PC-9 (cell line): ENCODE measurements at regions not wholly inside any gene's neighbourhood (a gene's known extent, or its start where the extent isn't known, plus 50 kb on each side); places are given as distances from the start of the nearest gene placed in this dataset.

Experiments used
- BruUV-seq: library from RNA; stranded (reverse); fragments of 400-500 nt; replicated peaks from 2 replicates; lab custom pipeline; 2021; lab: Mats Ljungman, UMichigan
- CTCF ChIA-PET: fragments of 300-600 bp; sonication (Branson Sonifier 250); formaldehyde crosslinking; loops from one replicate; lab custom pipeline; 2022; ENCODE audit warnings: antibody characterized with exemption; lab: Charles Lee
- POLR2A ChIA-PET: fragments of 300-600 bp; sonication (Branson Sonifier 250); formaldehyde crosslinking; loops from one replicate; lab custom pipeline; 2022; ENCODE audit warnings: antibody characterized with exemption; ENCODE audit not compliant: unreplicated experiment; lab: Charles Lee
- DNase-seq, 2 experiments: peaks; one replicate each; pipeline versions ENCODE4 v3.0.0 to v3.0.0-alpha.2; 2015 to 2022; ENCODE audit warnings: mixed read lengths in 1 of 2
- H2AFZ ChIP-seq: fragments of 200-600 bp; sonication (generic); 2 replicates; pipeline ENCODE4 v1.8.1; 2017; ENCODE audit warnings: antibody characterized with exemption
- H3F3A ChIP-seq: fragments of 200-600 bp; sonication (generic); 2 replicates; pipeline ENCODE4 v1.8.1; 2017; ENCODE audit warnings: antibody characterized with exemption, mild to moderate bottlenecking, low read depth; ENCODE audit not compliant: insufficient read depth
- H3K27ac ChIP-seq: fragments of 200-600 bp; sonication (generic); 2 replicates; pipeline ENCODE4 v1.6.1; 2016; ENCODE audit warnings: mixed run types
- H3K27me3 ChIP-seq: fragments of 200-600 bp; sonication (generic); 2 replicates; pipeline ENCODE4 v1.6.1; 2016; ENCODE audit warnings: low read depth, mixed run types; ENCODE audit not compliant: insufficient read depth
- H3K36me3 ChIP-seq: fragments of 200-600 bp; sonication (generic); 2 replicates; pipeline ENCODE4 v1.6.1; 2016; ENCODE audit warnings: low read depth, mixed run types
- H3K4me1 ChIP-seq: fragments of 200-600 bp; sonication (generic); replicated peaks from 2 replicates; pipeline ENCODE4 v1.6.1; 2016; ENCODE audit warnings: mixed run types; ENCODE audit not compliant: insufficient read depth
- H3K4me2 ChIP-seq: fragments of 200-600 bp; sonication (generic); 2 replicates; pipeline ENCODE4 v1.6.1; 2017; ENCODE audit warnings: mixed run types
- H3K4me3 ChIP-seq: fragments of 200-600 bp; sonication (generic); 2 replicates; pipeline ENCODE4 v1.6.1; 2016; ENCODE audit warnings: mixed run types
- H3K79me2 ChIP-seq: fragments of 200-600 bp; sonication (generic); 2 replicates; pipeline ENCODE4 v1.6.1; 2017; ENCODE audit warnings: low read depth, mixed run types
- H3K9me2 ChIP-seq: fragments of 200-600 bp; sonication (generic); 2 replicates; pipeline ENCODE4 v1.8.1; 2017; ENCODE audit warnings: mild to moderate bottlenecking; ENCODE audit not compliant: insufficient read depth
- H3K9me3 ChIP-seq: fragments of 200-600 bp; sonication (generic); 2 replicates; pipeline ENCODE4 v1.8.1; 2016; ENCODE audit warnings: low read depth; ENCODE audit not compliant: insufficient read depth
- H4K20me1 ChIP-seq: fragments of 200-600 bp; sonication (generic); 2 replicates; pipeline ENCODE4 v1.8.1; 2017; ENCODE audit not compliant: insufficient read depth
- CTCF ChIP-seq: fragments of 200-600 bp; sonication (generic); conservative IDR thresholded peaks from 2 replicates; pipeline ENCODE4 v1.6.1; 2017; ENCODE audit warnings: mixed run types, antibody characterized with exemption, mild to moderate bottlenecking, moderate library complexity
- EZH2 ChIP-seq: fragments of 200-600 bp; sonication (generic); IDR thresholded peaks from 2 replicates; pipeline ENCODE4 v1.8.0; 2017; ENCODE audit warnings: antibody characterized with exemption, low read depth
- intact Hi-C: fragments of 100-400 bp; cut with micrococcal nuclease; formaldehyde crosslinking; loops from one replicate; pipeline ENCODE4 v1.10.0; 2022; ENCODE audit not compliant: unreplicated experiment

- ChIA-PET POLR2A (no interaction called here), CTCF (no interaction called here)
- no peaks in the 10 kb centered on the region for H3K9me2 ChIP-seq
Measured at GRCh38 chr4:138614398-138615142, 372.4 kb upstream of the SLC7A11 start.

GRCh38 chr4:138612428-138612827 lies 370.3 kb upstream of the SLC7A11 start:
- DNase-seq = no peak
- intact Hi-C loops = no loop called here
- Histone ChIP-seq H3K27ac (no peak overlapping the region), H3K27me3 (no peaks in the 10 kb centered on the region), H3K4me3 (no peak overlapping the region), H3K79me2 (no peaks in the 10 kb centered on the region), H3K9me3 (no peaks in the 10 kb centered on the region), H3K4me1 (no peaks in the 10 kb centered on the region), H4K20me1 (no peaks in the 10 kb centered on the region), H3K4me2 (no peak overlapping the region), H3K36me3 (no peaks in the 10 kb centered on the region), H3K9me2 (no peaks in the 10 kb centered on the region), H2AFZ (no peak overlapping the region), H3F3A (no peaks in the 10 kb centered on the region)
- ChIA-PET POLR2A (no interaction called here), CTCF (no interaction called here)
- BruUV-seq = no TSS peak
- TF ChIP-seq CTCF = no peak
- no peak for TF ChIP-seq EZH2

More at GRCh38 chr4:138614398-138615142, 372.4 kb upstream of the SLC7A11 start:
- Histone ChIP-seq H4K20me1 (no peaks in the 10 kb centered on the region), H3K4me1 (no peaks in the 10 kb centered on the region), H3F3A (no peaks in the 10 kb centered on the region), H3K27me3 (no peaks in the 10 kb centered on the region), H3K9me3 (no peaks in the 10 kb centered on the region), H3K36me3 (no peaks in the 10 kb centered on the region), H3K4me2 (no peak overlapping the region), H3K4me3 (no peak overlapping the region), H2AFZ (no peak overlapping the region), H3K79me2 (no peaks in the 10 kb centered on the region), H3K27ac (no peak overlapping the region)
- BruUV-seq = no TSS peak
- intact Hi-C loops = no loop called here
- TF ChIP-seq CTCF = no peak
- TF ChIP-seq EZH2 = no peak
- DNase-seq = no peak

GRCh38 chr4:138611721-138612120 lies 369.6 kb upstream of the SLC7A11 start:
- intact Hi-C loops = no loop called here

More at GRCh38 chr4:138611721-138612120, 369.6 kb upstream of the SLC7A11 start:
- Histone ChIP-seq H3K9me2 (no peaks in the 10 kb centered on the region), H3K9me3 (no peaks in the 10 kb centered on the region), H3K4me2 (no peak overlapping the region), H2AFZ (no peak overlapping the region), H3K36me3 (no peaks in the 10 kb centered on the region), H3K4me3 (no peak overlapping the region), H3K4me1 (no peaks in the 10 kb centered on the region), H3K27me3 (no peaks in the 10 kb centered on the region), H3K79me2 (no peaks in the 10 kb centered on the region), H3K27ac (no peak overlapping the region), H3F3A (no peaks in the 10 kb centered on the region), H4K20me1 (no peaks in the 10 kb centered on the region)
- CTCF ChIA-PET = no interaction called here
- TF ChIP-seq EZH2 (no peak), CTCF (no peak)
- DNase-seq = no peak
- no TSS peak for BruUV-seq
- POLR2A ChIA-PET = no interaction called here
